ENCODE measurements at regions not wholly inside any gene's neighbourhood (a gene's known extent, or its start where the extent isn't known, plus 50 kb on each side); places are given as distances from the start of the nearest gene placed in this dataset.

DNA sequence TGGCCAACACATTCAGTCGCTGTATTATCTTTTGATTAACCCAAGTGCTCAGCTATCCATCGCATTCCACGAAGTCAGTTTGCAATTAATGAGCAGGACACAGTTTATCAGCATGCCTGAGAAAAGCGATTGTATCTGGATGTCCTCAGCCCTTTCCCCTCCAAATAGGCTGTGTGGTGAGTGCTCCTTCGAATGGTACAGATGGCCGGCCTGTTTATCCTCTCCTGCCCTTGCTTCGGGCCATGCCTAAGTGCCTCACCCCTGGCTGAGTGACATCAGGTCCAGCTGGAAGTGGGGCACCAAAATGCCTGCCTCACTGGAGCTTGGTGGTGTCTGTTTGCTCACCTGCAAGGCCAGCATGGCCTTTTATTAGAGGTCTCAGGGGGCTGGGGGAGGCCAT lies 317.3 kb downstream of the GADD45G start:
- no peak for DNase-seq

DNA sequence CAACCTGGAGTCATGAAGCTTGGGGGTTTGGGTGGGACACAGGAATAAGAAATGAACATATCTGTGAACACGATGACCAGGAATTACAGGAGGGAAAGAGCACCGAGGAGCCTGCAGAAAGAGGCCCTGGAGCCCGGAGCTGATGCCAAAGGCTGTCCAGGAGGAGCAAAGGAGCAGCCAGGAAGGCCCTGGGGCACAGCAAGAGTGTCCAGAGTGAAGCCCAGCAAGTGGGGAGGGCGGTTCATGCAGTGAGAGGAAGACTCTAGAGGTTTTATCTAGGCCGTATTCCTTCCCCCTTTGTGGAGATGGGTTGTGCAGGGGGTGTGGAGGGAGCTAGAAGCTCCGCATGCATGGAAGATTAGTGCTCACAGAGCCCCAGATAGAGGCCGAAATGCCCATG lies 318.4 kb downstream of the GADD45G start:
- no peak for DNase-seq

DNA sequence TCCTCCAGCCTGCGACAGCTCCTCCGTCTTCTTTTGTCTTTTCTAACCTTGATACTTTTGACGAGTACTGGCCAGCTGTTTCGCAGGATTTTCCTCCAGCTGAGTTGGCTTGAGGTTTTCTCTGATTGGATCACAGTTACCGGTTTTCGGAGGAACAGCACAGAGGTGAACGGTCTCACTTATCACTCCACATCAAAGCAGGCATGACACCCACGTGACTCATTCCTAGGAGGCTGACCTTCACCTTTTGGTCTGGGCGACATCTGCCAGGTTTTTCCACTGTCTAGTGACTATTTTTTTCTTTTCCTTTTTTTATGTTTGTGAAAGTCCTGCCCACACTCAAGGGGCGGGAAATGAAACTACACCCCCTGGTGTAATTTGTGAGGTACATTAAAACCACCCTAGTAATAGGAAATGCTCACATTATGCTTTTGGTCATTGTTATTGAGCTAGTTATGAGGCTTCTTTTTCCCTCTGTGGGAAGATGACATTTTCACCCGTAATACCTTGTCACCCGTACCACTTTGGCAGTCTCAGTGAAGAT lies 319.2 kb downstream of the GADD45G start:
- DNase-seq, result peak in 1 of 2 donors; percentile 34

DNA sequence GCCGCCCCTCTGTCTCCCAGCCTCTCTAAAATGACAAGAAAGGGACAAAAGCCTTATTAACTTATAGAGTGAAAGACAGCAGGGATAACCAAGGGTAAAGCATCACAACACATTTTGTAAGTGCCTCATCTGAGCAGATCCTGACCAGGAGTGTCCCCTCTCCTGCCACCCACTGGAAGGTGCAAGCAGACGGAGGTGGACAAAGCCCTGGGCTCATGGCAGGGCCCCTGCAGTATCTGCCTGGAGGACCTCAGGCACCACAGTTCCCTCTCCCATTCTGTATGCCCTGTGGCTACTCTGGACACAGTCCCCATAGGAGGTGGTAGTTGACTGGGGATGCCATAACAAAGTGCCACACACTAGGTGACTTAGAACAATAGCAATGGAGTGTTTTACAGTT lies 319.8 kb downstream of the GADD45G start:
- DNase-seq, result no peak

DNA sequence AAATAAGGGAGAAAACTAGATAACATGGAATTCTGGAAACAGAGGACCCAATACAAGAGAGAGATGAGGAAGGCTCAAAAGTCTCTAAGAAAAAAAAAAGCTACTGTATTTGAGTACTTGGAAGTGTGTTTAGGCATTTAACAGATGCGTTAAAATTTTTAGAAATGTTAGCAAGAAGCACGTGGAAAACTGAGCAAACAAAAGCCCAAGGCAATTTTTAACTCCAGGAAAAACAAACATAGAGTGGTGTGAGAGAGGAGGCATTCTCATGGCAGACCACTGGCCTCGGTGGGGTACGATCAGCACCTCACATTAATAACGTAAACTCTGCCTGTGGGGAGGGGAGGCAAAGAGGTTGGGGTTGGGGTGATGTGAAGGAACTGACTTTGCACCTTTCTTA lies 321.4 kb downstream of the GADD45G start:
- DNase-seq, result no peak

DNA sequence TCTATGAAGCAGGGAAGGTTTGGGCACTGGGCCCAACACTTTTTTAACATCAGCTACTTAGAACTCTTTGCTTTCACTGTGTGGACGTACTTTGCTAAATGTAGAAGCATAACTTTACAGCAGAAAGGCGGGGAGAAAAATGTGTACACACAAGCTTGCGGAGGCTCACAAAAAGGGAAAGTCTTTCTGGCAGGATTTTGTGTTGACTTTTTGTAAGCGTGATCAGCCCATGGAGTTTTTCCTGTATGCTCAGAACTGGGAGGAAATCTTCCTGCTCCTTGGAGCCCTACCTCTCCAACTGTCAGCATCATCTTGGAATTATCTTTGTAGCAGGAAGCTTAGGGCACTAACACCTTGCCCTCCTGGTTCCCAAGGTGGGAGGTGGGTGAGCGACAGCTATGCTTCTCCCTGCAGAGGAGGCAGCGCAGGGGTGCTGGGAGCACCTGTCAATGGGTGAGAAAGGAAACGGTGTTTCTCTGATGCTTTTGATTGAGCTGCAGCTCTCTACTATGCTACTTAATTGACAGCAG lies 321.9 kb downstream of the GADD45G start:
- DNase-seq, result no peak

DNA sequence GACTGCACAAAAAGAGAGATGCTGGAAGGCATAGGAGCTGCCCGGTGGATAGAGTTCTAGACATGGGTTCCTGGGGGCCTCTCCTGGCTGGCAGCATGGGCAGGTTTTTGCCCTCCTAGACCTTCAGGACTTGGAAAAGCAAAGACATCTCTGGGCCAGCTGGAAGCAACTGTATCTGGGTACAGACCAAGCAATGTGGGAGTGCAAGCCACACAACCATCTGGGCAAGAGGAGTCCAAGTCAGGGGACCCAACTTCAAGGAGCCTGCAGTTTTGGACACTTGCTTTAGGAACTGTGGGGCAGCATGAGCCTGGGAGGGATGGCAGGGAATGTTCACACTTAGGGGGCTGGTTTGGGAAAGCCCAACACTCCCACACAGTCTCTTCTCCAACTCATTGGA lies 323.3 kb downstream of the GADD45G start:
- DNase-seq, result no peak

DNA sequence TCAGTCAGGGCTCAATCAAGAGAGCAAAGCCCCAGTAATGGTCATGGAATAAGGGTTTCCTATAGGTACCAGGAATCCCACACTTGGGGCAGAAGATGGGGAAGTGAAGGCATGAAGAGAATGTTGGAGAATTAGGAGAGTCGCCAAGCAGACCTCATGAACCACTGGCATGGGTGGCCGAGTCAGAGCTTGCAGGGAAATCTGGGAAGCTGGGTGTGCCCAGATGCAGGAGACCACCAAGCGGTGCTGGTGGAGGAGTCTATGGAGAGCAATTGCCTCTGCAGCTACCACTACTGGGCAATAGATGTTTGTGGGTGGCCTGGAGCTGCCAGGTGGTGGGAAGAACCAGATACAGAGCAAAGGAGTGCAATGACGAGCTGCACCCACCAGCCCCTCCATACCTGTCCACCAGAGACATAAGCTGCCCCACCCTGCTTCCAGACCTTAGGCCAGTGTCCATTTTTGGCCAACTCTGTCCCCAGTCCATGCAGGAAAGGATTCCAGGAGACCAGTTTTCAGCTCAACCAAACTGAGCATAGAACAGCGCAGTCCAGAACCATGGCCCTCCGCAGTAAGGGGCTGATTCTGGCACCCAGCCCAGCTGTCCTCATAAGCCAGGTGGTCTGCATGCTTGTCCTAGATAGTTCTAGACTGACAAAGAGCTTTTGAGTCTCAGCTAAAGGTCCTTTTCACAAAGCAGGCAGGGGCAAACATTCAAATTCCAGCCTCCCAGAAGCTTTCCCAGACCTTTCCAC lies 323.9 kb downstream of the GADD45G start:
- DNase-seq, result no peak

GRCh38 chr9:89929315-89929672 lies 324.5 kb downstream of the GADD45G start:
- no peak for DNase-seq

DNA sequence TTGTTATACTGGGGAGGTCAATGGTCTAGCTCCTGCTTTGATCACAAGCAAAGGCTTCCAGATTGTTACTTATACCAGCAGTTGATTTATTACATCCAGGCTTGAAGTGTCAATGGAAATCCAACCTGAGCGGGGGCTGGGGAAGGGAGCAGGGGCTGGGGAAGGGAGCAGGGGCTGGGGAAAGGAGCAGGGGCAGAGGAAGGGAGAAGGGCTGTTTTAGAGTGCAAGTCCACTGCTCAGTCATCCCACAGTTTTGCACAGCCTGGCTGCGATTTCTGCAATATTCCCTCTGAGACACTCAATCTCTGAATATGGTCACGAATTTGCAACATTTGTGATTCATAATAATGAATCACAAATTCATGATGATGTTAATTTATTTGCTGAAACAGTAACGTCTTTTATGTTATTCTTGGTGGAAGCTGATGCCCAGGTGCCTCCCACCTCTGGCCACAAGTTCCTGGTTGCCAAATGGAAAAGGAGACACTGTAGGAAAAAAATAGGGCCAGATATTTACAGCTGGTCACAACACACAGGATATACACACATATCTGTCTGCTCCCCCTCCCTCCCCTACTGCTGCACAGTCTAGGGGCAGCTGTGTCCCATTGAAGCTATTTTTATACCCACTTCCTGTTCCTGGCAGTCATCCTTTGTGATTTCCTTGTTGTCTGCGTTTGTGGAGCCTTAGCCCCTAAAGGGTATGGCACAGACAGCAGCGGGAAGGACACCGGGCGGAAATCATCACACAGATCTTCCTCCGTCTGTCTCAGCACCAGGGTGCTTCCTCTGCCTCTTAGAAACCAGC lies 325.1 kb downstream of the GADD45G start:
- DNase-seq, result no peak

GRCh38 chr9:89933578-89933977 lies 328.8 kb downstream of the GADD45G start:
- no peak for DNase-seq

- DNase-seq, result no peak
Measured at GRCh38 chr9:89935115-89935514, 330.3 kb downstream of the GADD45G start.

- DNase-seq, result no peak
Measured at GRCh38 chr9:89935801-89936200, 331.0 kb downstream of the GADD45G start.

DNA sequence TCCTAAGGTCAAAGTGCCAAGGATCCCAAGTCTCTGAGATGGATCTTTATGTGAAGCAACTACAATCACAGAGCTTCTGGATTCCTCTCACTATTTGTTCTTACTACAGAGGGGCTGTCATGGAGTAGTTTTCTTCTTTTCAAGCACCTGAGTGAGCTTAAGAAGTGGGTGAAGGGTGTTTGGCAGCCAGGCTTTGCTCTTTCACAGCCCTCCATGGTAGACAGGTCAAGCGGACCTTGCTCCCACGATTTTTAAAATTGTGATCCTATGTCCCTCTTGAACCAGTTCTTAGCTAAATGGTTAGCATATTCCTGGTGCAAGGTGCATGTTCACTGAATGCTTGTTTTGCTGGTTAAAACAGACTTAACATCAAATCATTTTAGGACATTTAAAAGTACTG lies 332.2 kb downstream of the GADD45G start:
- DNase-seq, result no peak

DNA sequence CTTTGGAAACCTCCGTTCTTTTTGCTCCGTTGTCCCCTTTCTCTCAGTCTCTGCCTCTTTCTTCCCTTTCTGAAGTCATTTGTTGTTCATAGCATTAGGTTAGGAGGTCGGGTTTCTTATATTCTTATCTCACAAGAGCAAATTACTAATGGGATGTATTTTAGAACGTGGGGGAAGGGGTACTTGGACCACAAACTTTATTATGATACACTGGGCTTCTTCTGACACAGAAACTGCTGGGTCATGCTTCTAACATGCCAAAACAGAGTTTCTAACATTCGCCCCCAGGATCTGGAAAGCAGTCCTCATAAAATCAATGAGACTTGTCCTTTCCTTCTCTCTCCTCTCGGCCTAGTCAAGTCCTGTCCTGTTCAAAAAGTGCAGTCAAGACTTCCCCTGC lies 334.4 kb downstream of the GADD45G start:
- DNase-seq, result no peak

GRCh38 chr9:89939626-89940292 lies 334.9 kb downstream of the GADD45G start:
- no peak for DNase-seq

DNA sequence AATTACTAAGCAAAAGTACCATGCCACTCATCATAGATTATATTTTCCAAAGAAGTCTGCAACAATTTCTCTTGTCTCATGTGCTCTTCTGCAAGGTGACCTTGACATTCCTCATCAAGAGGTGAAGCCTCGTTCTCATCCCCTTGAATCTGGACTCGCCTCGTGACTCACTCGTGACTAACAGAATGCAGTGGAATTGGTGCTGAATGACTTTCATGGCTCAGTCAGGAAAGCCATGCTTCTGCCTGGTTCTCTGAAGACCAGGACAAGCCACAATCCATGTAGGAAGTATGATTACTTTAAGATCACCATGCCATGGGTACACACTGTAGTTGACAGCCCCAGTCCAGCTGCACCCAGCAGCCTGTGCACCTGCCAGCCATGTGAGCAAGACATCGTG lies 335.8 kb downstream of the GADD45G start:
- no peak for DNase-seq

- no peak for DNase-seq
Measured at GRCh38 chr9:89941875-89942274, 337.1 kb downstream of the GADD45G start.

GRCh38 chr9:89942643-89943042 lies 337.8 kb downstream of the GADD45G start:
- no peak for DNase-seq

- DNase-seq, result no peak
Measured at GRCh38 chr9:89943309-89943708, 338.5 kb downstream of the GADD45G start.

DNA sequence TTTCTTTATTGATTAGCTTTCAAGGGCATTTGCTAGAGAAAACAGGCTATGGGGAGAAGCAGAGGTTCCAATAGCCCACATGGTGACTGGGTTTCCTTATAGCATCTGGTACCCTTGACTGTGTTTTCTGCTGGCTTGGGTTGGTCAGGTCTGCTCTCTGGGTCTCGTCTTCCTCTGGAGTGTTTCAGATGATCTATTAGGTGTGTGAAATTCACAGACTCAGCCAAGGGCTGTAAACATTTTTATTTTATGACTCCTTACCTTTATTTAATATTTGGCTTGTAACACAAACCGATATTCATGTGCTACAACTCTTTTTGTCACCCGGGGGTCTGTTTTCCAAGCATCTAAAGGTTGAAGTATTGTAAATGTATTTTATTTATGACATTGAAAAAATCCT lies 338.9 kb downstream of the GADD45G start:
- no peak for DNase-seq

GRCh38 chr9:89945133-89945532 lies 340.3 kb downstream of the GADD45G start:
- DNase-seq, result no peak

- no peak for DNase-seq
Measured at GRCh38 chr9:89946741-89947140, 341.9 kb downstream of the GADD45G start.

All from CD4-positive, alpha-beta T cell treated with Interferon alpha-2 for 1 hour (primary cell).